ENCODE measurements at regions not wholly inside any gene's neighbourhood (a gene's known extent, or its start where the extent isn't known, plus 50 kb on each side); places are given as distances from the start of the nearest gene placed in this dataset.

GRCh38 chr15:94744080-94744793, 512.9 kb downstream of the MCTP2 start:
- no peak for TF ChIP-seq CTCF (IDR thresholded peaks at IDR 0.05; ENCODE audit: borderline replicate concordance)
- Histone ChIP-seq H3K9me3 (replicated peaks) (no peaks in the 10 kb centered on the region), H3K36me3 (no peaks in the 10 kb centered on the region), H3K27me3 (ENCODE audit: low read depth) (peaks cover 13% of the 10 kb centered on the region), H3K4me1 (no peaks in the 10 kb centered on the region), H3K27ac (replicated peaks) (no peak overlapping the region), H3K4me3 (no peak overlapping the region)
- no peak for DNase-seq
- intact Hi-C loops (cut with micrococcal nuclease), result no loop called here

- no peak overlapping the region for H3K27ac ChIP-seq (replicated peaks)
- no peak overlapping the region for H3K4me3 ChIP-seq
- peaks cover 13% of the 10 kb centered on the region for H3K27me3 ChIP-seq (ENCODE audit: low read depth)
- no peaks in the 10 kb centered on the region for H3K36me3 ChIP-seq
- TF ChIP-seq CTCF (IDR thresholded peaks at IDR 0.05; ENCODE audit: borderline replicate concordance), result no peak
- H3K9me3 ChIP-seq (replicated peaks), result no peaks in the 10 kb centered on the region
- no peak for DNase-seq
- H3K4me1 ChIP-seq, result no peaks in the 10 kb centered on the region
- intact Hi-C loops (cut with micrococcal nuclease), result no loop called here
Measured at GRCh38 chr15:94745371-94745770, 514.0 kb downstream of the MCTP2 start.

- DNase-seq, result no peak
- Histone ChIP-seq H3K9me3 (replicated peaks) (no peaks in the 10 kb centered on the region), H3K4me1 (no peaks in the 10 kb centered on the region), H3K27ac (replicated peaks) (no peak overlapping the region), H3K4me3 (no peak overlapping the region), H3K27me3 (ENCODE audit: low read depth) (peaks cover 11% of the 10 kb centered on the region), H3K36me3 (no peaks in the 10 kb centered on the region)
- intact Hi-C loops (cut with micrococcal nuclease), result no loop called here
- TF ChIP-seq CTCF (IDR thresholded peaks at IDR 0.05; ENCODE audit: borderline replicate concordance), result no peak
Measured at GRCh38 chr15:94747510-94747909, 516.1 kb downstream of the MCTP2 start.

- no peak for TF ChIP-seq CTCF (IDR thresholded peaks at IDR 0.05; ENCODE audit: borderline replicate concordance)
- H3K36me3 ChIP-seq, result no peaks in the 10 kb centered on the region
- no peak for DNase-seq
- H3K4me3 ChIP-seq, result no peak overlapping the region
- peaks cover 6% of the 10 kb centered on the region for H3K27me3 ChIP-seq (ENCODE audit: low read depth)
- no peaks in the 10 kb centered on the region for H3K9me3 ChIP-seq (replicated peaks)
- no peaks in the 10 kb centered on the region for H3K4me1 ChIP-seq
- no peak overlapping the region for H3K27ac ChIP-seq (replicated peaks)
- intact Hi-C loops (cut with micrococcal nuclease), result no loop called here
Measured at GRCh38 chr15:94749811-94750617, 518.7 kb downstream of the MCTP2 start.

GRCh38 chr15:94760348-94760747, 529.0 kb downstream of the MCTP2 start:
- Histone ChIP-seq H3K27ac (replicated peaks) (no peak overlapping the region), H3K36me3 (no peaks in the 10 kb centered on the region), H3K4me1 (no peaks in the 10 kb centered on the region), H3K9me3 (replicated peaks) (no peaks in the 10 kb centered on the region), H3K4me3 (no peak overlapping the region), H3K27me3 (ENCODE audit: low read depth) (no peaks in the 10 kb centered on the region)
- intact Hi-C loops (cut with micrococcal nuclease), result no loop called here
- no peak for DNase-seq
- no peak for TF ChIP-seq CTCF (IDR thresholded peaks at IDR 0.05; ENCODE audit: borderline replicate concordance)

Measured in left ventricle myocardium inferior (tissue), 1 donor.